Keratinocyte (primary cell): ENCODE measurements at regions not wholly inside any gene's neighbourhood (a gene's known extent, or its start where the extent isn't known, plus 50 kb on each side); places are given as distances from the start of the nearest gene placed in this dataset.
A peak's percentile ranks its signal among the peaks of the same experiment; 100 is the strongest.

Source experiments
- DNase-seq: peaks from one replicate; pipeline ENCODE4 v3.0.0-alpha.2; 2011; ENCODE audit warnings: low read depth, missing footprints, low spot score
- FAIRE-seq: peaks from 2 replicates; lab custom pipeline; 2011; peaks lifted over from hg19 to GRCh38; lab: Jason Lieb, UNC
- H2AFZ ChIP-seq: 2 replicates; pipeline ENCODE4 v1.6.0; 2012; ENCODE audit warnings: low read length, control low read depth, inconsistent platforms; ENCODE audit not compliant: control insufficient read depth
- H3K27ac ChIP-seq: 2 replicates; pipeline ENCODE4 v1.5.1; 2011; ENCODE audit warnings: low read length; ENCODE audit not compliant: control insufficient read depth, insufficient read depth
- H3K27me3 ChIP-seq: 3 replicates; pipeline ENCODE4 v1.6.0; 2011; ENCODE audit warnings: low read length; ENCODE audit not compliant: control insufficient read depth, insufficient read depth; ENCODE audit errors: extremely low read depth
- H3K36me3 ChIP-seq, 2 experiments: 2 replicates in 1 of 2; 3 replicates in 1 of 2; pipeline ENCODE4 v1.5.1; 2011; ENCODE audit warnings: low read length in 2 of 2, mild to moderate bottlenecking in 1 of 2; ENCODE audit not compliant: control insufficient read depth in 2 of 2, insufficient read depth in 2 of 2; ENCODE audit errors: extremely low read depth in 1 of 2
- H3K4me1 ChIP-seq: 3 replicates; pipeline ENCODE4 v1.5.1; 2011; ENCODE audit warnings: low read length; ENCODE audit not compliant: control insufficient read depth, insufficient read depth; ENCODE audit errors: extremely low read depth
- H3K4me2 ChIP-seq: 3 replicates; pipeline ENCODE4 v1.6.0; 2011; ENCODE audit warnings: low read depth, low read length; ENCODE audit not compliant: control insufficient read depth, insufficient read depth; ENCODE audit errors: extremely low read depth
- H3K4me3 ChIP-seq, 3 experiments: fragments of 200-600 bp in 1 of 3; sonication (generic) in 1 of 3; 2 replicates in 2 of 3; 3 replicates in 1 of 3; pipeline ENCODE4 v1.5.1; 2011 to 2016; ENCODE audit warnings: low read length in 3 of 3, mild to moderate bottlenecking in 3 of 3, control low read depth in 2 of 3, inconsistent platforms in 1 of 3, low read depth in 1 of 3, mixed read lengths in 1 of 3, mixed run types in 1 of 3, moderate library complexity in 1 of 3; ENCODE audit not compliant: control insufficient read depth in 2 of 3, insufficient read depth in 2 of 3; ENCODE audit errors: extremely low read depth in 1 of 3
- H3K79me2 ChIP-seq: 2 replicates; pipeline ENCODE4 v1.6.0; 2012; ENCODE audit warnings: low read length; ENCODE audit not compliant: control insufficient read depth, insufficient read depth
- H3K9ac ChIP-seq: 3 replicates; pipeline ENCODE4 v1.6.0; 2011; ENCODE audit warnings: low read length; ENCODE audit not compliant: control insufficient read depth, insufficient read depth; ENCODE audit errors: extremely low read depth
- H3K9me1 ChIP-seq: 3 replicates; pipeline ENCODE4 v1.6.0; 2011; ENCODE audit warnings: low read length; ENCODE audit not compliant: control insufficient read depth, insufficient read depth; ENCODE audit errors: extremely low read depth
- H3K9me3 ChIP-seq: 2 replicates; pipeline ENCODE4 v1.5.1; 2012; ENCODE audit warnings: low read depth, low read length; ENCODE audit not compliant: control insufficient read depth
- H4K20me1 ChIP-seq: 3 replicates; pipeline ENCODE4 v1.6.0; 2011; ENCODE audit warnings: low read length; ENCODE audit not compliant: control insufficient read depth, insufficient read depth; ENCODE audit errors: extremely low read depth
- EZH2 ChIP-seq: IDR thresholded peaks from one replicate; pipeline ENCODE4 v1.6.1; 2012; ENCODE audit warnings: inconsistent platforms, mild to moderate bottlenecking, low read length, moderate library complexity
- dilution Hi-C: fragments of 300-500 bp; cut with MboI; formaldehyde crosslinking; loops from one replicate; pipeline ENCODE4 v1.7.0; 2020; ENCODE audit warnings: low sequenced_read_pairs; ENCODE audit not compliant: extremely low pct_ligation_motif_present
- TF ChIP-seq, protein P1 (sequence below), 3 experiments: IDR thresholded peaks in 1 of 3; conservative IDR thresholded peaks in 1 of 3; optimal IDR thresholded peaks in 1 of 3; 2 replicates in 2 of 3; 3 replicates in 1 of 3; pipeline versions ENCODE3 to v1.5.1; 2011; ENCODE audit warnings: low read length in 3 of 3, mild to moderate bottlenecking in 3 of 3, moderate library complexity in 2 of 3, control low read depth in 1 of 3, inconsistent platforms in 1 of 3; ENCODE audit not compliant: insufficient read depth in 2 of 3; ENCODE audit errors: extremely low read depth in 1 of 3

GRCh38 chr4:157521906-157522305 lies 301.4 kb downstream of the GRIA2 start:
- dilution Hi-C loops, result no loop called here
- Histone ChIP-seq H3K9me3 (no peaks in the 10 kb centered on the region), H3K9me1 (no peaks in the 10 kb centered on the region), H2AFZ (no peak overlapping the region), H3K9ac (no peak overlapping the region), H3K27me3 (no peaks in the 10 kb centered on the region), H4K20me1 (no peaks in the 10 kb centered on the region), H3K27ac (no peak overlapping the region), H3K4me1 (no peaks in the 10 kb centered on the region), H3K36me3 (no peaks in the 10 kb centered on the region), H3K4me2 (no peak overlapping the region), H3K4me3 (no peak overlapping the region), H3K79me2 (no peaks in the 10 kb centered on the region)
- FAIRE-seq (no peak), DNase-seq (no peak)
- TF ChIP-seq, protein P1, sequence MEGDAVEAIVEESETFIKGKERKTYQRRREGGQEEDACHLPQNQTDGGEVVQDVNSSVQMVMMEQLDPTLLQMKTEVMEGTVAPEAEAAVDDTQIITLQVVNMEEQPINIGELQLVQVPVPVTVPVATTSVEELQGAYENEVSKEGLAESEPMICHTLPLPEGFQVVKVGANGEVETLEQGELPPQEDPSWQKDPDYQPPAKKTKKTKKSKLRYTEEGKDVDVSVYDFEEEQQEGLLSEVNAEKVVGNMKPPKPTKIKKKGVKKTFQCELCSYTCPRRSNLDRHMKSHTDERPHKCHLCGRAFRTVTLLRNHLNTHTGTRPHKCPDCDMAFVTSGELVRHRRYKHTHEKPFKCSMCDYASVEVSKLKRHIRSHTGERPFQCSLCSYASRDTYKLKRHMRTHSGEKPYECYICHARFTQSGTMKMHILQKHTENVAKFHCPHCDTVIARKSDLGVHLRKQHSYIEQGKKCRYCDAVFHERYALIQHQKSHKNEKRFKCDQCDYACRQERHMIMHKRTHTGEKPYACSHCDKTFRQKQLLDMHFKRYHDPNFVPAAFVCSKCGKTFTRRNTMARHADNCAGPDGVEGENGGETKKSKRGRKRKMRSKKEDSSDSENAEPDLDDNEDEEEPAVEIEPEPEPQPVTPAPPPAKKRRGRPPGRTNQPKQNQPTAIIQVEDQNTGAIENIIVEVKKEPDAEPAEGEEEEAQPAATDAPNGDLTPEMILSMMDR (optimal IDR thresholded peaks at IDR 0.05 in 1 of 3, IDR thresholded peaks at IDR 0.05 in 1 of 3, conservative IDR thresholded peaks at IDR 0.05 in 1 of 3; ENCODE audit: extremely low read depth in 1 of 3, insufficient read depth in 2 of 3, low read length in 3 of 3), result no peak
- no peak for TF ChIP-seq EZH2

DNA sequence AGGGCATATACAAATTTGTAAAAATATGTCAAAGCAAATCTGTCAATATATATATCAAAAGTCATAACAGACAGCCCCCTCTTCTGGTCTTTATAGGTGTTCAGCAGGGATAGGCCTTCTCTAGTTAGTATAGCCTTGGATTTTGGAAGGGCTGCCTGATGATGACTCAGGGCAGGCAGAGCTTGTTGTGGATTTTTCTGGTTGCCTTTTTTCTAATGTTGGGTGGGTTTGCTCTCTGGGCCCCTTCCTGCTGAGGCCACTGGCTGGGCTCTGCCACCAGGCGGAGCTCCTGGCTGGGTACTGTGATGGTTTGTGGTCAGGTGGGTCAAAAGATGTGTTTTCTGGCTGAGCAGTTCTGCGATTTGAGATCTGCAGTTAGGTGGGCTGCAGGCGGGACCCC lies 294.2 kb downstream of the GRIA2 start:
- DNase-seq (no peak), FAIRE-seq (no peak)
- Histone ChIP-seq H3K36me3 (no peaks in the 10 kb centered on the region), H3K27me3 (no peaks in the 10 kb centered on the region), H3K9me1 (no peaks in the 10 kb centered on the region), H2AFZ (no peak overlapping the region), H3K4me1 (no peaks in the 10 kb centered on the region), H3K4me3 (no peak overlapping the region), H4K20me1 (no peaks in the 10 kb centered on the region), H3K9ac (no peak overlapping the region), H3K79me2 (no peaks in the 10 kb centered on the region), H3K9me3 (no peaks in the 10 kb centered on the region), H3K27ac (no peak overlapping the region), H3K4me2 (no peak overlapping the region)
- dilution Hi-C loops, result no loop called here
- no peak for TF ChIP-seq EZH2
- TF ChIP-seq, protein P1 (optimal IDR thresholded peaks at IDR 0.05 in 1 of 3, IDR thresholded peaks at IDR 0.05 in 1 of 3, conservative IDR thresholded peaks at IDR 0.05 in 1 of 3; ENCODE audit: extremely low read depth in 1 of 3, insufficient read depth in 2 of 3, low read length in 3 of 3), result peak in 1 of 3 experiments; percentile 5
